NCI-H1092 treated with DMSO at 0.1 percent for 48 hours (cell line): ENCODE measurements at regions not wholly inside any gene's neighbourhood (a gene's known extent, or its start where the extent isn't known, plus 50 kb on each side); places are given as distances from the start of the nearest gene placed in this dataset.

Source experiments
- DNase-seq: peaks from one replicate; lab custom pipeline; 2025; lab: John Stamatoyannopoulos, UW

DNA sequence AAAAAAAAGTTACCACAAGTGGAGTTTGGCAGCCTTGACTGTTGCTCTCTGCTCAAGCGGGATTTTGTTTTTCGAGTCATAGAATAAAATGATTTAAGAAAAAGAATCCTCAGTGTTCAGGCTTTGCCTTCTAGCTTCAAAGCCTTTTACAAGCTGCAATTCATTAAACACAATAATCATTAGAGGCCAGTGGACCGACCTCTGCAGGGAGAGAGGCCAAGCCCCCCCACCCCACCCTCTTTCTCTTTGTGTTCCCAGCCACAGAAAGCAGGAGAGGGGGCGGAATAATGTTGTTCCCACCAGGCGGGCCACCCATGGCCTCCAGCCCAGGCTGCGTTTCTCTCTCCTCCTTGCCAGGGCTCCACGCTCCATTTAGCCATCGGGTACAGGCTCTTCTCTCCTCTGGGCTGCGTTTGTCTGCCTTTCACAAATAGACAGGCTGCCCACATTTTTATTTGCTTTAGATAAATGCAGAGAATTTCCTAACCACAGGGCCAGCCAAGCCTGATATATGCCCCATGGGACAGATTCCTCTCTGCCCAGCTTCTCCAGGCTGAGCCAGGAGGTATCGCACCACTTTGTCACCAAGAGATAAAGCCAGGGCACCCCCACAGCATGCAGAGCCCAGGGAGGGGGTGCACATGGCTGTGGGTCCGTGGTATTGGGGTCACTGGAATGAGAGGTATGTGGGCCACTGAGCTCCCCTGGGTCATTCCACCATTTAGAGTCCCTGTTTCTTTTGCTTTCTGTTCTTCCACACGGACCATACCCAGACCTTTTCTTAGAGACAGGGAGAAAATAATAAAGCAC lies 318.8 kb downstream of the PIK3R1 start:
- DNase-seq, result peak; percentile 92

- peak; percentile 36 for DNase-seq
Observed at GRCh38 chr5:68534956-68535520, 319.5 kb downstream of the PIK3R1 start.

GRCh38 chr5:68538814-68539420 lies 323.4 kb downstream of the PIK3R1 start:
- no peak for DNase-seq

DNA sequence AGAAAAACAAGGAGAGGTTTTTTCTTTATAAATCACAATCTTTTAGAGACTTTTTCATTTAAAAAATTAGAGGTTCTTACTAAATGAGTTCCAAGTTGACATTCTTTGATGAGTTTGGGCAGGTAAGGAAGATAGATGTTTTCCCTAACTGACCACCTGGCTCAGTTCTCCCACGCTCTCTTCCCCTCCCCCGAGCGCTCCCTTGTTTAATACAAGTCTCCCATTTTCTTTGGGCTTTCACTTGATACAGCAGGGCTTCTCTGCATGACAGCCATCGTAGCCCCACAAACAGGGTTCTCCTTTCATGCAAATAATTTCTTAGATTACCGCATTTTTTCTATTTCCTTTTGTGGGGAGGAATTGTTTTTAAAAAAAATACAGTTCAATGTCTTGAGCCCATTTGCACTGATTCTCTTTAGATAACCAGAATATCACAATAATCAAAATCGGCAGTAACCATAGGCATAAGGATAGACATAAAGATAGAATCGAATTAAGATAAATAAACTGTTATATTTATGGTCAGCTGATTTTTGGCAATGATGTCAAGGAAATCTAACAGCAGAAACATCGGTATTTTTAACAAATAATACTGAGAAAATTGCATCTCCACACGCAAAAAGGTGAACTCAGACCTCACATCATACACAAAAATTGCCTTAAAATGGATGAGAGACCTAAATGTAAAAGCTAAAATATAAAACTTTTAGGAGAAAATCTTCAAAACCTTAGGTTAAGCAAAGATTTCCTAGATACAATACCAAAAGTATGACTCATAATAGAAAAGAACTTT lies 325.4 kb downstream of the PIK3R1 start:
- DNase-seq, result no peak

GRCh38 chr5:68542207-68542606 lies 326.7 kb downstream of the PIK3R1 start:
- no peak for DNase-seq

GRCh38 chr5:68543212-68543611 lies 327.7 kb downstream of the PIK3R1 start:
- no peak for DNase-seq

- no peak for DNase-seq
Observed at GRCh38 chr5:68544091-68544647, 328.6 kb downstream of the PIK3R1 start.

DNA sequence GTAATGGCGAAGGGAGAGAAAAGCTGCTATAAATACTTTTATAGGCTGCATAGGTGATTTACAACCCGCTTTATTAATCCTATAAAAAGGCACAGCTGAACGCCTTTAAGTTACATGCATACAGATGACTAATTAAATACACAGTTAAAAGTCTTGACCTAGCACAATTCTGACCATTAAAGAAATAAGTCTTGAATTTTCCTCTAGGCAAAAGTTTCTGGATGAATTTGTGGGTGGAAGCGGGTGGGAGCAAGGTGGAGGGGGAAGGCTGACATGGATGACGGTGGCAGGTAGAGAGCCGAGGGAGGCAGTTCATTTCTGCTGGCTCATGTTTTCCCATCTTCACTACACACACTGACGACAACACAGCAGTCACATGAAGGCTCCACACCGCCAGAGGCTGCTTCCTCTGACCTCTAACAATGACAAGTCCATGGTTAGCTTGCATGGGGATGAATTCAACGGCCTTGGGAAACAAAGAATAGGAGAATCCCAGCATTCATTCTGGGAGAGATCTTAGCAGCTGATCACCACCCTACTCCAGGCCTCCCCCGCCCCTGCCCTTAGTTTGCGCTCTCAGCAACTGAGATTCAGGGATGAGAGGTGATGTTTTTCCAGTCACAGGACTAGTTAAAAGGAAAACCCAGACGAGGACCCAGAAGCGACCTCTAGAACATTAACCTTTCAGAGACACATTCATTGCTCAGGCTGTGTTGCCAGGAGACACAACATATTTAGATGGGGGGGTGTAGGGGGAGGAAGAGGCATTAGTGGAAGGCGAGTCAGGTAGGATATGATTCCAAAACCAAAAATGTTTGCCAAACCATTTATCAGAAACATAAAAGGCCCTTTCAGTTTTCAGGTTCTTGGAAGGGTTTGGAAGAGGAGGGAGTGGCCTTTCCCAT lies 329.3 kb downstream of the PIK3R1 start:
- no peak for DNase-seq

- DNase-seq, result no peak
Observed at GRCh38 chr5:68545636-68546295, 330.2 kb downstream of the PIK3R1 start.

DNA sequence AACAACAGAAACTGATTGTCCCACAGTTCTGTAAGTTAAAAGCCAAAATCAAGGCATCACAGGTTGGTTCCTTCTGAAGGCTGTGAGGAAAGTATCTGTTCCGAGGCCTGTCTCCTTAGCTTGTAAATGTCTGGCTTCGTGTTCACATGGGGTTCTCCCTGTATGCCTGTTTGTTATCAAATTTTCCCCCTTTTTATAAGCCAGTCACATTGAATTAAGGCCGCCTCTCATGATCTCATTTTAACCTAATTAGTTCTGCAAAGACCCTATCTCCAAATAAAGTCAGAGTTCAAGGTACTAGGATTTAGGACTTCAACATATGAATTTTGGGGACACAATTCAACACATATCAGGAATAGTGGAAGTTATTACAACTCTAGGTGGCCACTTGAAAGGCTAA lies 331.5 kb downstream of the PIK3R1 start:
- DNase-seq, result no peak

GRCh38 chr5:68547622-68548021 lies 332.1 kb downstream of the PIK3R1 start:
- DNase-seq, result no peak

- DNase-seq, result no peak
Observed at GRCh38 chr5:68548959-68549676, 333.6 kb downstream of the PIK3R1 start.

DNA sequence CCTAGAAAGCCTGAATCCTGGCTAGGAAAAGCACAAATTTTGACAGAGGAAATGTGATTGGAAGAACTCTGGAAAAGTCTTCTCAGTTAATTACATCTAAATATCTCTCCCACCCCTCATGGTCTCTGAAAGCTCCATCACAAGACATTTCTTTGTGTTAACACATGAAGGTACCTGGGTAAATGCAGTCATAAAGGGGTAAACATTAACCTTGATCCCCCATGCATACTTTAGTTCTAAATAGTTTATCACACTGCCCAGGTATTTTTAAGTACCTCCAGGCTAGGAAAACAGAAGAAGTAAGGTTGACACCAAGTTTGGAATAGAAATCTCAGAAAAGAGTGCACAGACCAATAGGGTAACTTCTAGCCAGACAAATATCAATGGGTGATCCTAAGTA lies 334.5 kb downstream of the PIK3R1 start:
- DNase-seq, result no peak

DNA sequence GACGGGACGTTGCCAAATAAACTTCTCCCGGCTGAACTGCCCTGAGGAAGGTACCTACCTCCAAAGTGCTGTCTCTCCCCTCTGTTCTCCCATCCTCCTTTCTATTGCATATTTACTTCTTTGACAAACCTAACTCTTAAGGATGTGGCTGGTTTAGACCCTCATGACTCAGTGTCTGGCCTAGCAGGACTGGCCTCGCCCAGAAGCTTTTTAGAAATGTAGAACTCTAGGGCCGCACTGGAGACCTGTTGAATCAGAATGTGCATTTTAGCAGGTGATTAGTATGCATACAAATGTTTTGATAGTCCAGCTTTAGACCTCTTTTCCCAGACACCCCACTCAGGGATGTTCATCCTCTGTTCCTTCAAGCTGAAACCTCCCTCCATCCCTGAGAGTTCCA lies 335.9 kb downstream of the PIK3R1 start:
- DNase-seq, result no peak

DNA sequence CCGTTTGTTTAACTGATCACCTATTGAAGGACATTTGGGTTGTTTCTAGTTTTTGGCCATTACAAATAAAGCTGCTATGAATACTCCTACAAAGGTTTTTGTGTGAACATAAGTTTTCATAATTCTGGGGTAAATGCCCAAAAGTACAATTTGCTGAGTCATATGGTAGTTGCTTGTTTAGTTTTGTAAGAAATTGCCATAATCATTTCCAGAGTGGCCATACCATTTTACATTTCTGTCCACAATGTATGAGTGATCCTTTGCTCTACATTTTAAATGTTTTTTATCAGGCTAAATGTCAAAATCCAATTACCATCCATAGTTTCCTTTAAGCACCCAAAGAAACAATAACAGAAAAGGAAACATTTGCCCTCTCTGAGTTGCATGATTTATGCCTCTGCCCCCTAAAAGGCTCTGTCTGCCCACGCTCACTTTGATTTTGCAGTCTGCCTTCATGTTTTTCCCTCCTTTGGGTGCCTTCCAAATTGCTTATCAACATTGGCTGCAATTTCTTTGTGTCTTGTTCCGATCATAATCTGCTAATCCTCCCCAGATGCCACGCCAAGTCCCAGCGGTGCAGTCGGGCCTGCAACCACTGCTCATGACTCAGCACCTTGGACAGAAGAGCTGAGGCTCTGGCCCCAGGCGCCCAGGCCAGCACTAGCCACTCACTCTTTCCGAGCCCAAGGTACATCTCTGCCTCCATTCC lies 339.2 kb downstream of the PIK3R1 start:
- DNase-seq, result no peak

DNA sequence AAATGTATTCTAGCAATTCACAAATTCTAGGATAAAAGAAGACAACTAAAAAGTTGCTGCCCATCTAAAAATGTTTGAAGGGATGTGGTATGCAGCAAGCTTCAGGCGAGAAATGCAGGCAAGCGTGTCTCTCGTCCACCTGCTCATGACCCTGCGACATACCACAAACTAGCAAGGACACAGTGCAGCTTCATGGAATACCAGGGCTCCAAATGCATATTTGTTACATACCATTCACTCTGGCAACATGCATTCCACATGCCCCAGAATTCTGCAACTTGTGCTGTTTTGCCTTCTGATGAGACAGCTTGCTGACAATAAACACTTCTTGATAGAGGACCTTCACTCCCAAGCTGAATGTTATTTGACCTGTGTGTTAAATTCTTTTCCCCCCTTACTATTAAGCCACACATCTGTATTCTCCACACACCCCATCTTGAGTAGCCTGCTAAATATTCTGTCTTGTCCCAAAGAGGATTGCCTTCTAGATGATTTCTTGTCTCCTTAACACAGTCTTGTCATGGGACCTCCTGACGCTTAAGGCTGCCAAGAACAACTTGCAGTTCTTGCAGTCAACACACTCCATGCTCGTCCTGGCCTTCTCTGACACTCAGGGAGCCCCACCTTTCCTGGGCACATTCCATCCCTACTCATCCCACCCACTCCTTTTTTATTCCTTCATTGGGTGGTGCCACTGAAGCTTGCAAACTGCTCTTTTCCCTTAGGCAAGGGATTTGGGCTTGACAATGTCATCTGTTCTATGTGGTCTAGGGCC lies 340.5 kb downstream of the PIK3R1 start:
- DNase-seq, result no peak

DNA sequence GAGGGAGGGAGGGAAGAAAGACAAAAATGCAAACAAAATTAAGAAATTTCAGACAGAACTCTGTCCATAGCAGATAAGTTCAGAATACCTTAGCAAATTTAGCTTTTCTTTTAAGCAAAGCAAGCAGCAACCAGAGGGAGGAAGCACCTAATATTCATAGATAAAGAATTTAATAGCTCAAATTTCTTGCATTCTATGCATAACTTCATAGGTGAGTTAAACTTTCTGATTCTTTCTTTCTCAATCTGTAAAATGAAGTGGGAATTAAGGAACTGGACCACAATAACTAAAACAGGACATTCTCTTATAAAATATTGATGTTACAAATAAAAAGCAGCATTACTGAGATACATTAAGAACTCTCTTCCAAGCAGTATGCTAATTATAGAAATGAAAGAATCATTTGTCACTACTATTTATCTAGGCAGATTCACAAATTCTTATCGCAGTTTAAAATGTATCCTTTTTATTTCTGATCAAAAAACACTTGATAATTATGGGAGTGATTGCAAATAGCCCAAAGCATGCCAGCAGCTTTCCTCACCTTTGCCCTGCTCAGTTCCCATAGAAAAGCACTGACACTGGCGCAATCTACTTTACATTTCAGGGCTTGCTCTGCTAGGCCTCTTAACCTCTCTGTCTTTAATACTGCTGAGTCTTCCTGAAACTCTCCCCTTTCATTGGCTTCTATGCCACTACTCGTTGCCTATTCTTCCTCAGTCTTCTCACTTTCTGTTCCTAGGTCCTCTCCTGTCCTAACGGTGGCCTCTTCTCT lies 341.8 kb downstream of the PIK3R1 start:
- DNase-seq, result no peak

- peak; percentile 61 for DNase-seq
Observed at GRCh38 chr5:68562308-68562707, 346.8 kb downstream of the PIK3R1 start.
